ENCODE measurements at regions not wholly inside any gene's neighbourhood (a gene's known extent, or its start where the extent isn't known, plus 50 kb on each side); places are given as distances from the start of the nearest gene placed in this dataset.

DNA sequence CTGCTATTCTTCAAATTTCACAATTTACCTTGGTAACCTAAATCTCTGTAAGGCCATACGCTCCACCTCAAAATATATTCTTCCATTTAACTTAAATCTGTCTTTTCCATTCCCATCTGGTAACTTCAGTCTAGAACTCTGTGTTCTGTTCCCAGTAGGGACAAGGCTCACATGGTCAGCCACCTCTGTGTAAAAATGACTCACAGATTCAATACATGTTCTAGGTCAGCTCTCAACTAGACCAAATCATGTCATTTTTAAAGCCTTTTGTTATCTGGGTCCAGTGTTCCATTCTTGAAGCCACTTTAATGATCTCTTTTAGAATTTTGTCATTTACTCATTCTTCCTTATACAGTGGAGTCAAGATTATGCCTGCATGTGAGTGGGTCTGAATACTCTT, 315.6 kb upstream of the CITED2 start:
- TF ChIP-seq, protein P1, sequence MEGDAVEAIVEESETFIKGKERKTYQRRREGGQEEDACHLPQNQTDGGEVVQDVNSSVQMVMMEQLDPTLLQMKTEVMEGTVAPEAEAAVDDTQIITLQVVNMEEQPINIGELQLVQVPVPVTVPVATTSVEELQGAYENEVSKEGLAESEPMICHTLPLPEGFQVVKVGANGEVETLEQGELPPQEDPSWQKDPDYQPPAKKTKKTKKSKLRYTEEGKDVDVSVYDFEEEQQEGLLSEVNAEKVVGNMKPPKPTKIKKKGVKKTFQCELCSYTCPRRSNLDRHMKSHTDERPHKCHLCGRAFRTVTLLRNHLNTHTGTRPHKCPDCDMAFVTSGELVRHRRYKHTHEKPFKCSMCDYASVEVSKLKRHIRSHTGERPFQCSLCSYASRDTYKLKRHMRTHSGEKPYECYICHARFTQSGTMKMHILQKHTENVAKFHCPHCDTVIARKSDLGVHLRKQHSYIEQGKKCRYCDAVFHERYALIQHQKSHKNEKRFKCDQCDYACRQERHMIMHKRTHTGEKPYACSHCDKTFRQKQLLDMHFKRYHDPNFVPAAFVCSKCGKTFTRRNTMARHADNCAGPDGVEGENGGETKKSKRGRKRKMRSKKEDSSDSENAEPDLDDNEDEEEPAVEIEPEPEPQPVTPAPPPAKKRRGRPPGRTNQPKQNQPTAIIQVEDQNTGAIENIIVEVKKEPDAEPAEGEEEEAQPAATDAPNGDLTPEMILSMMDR (IDR thresholded peaks at IDR 0.05), result no peak
- no peak for TF ChIP-seq POLR2AphosphoS5 (IDR thresholded peaks at IDR 0.05)
- TF ChIP-seq EP300 (IDR thresholded peaks at IDR 0.05), result no peak
- no peak for TF ChIP-seq POLR2A (IDR thresholded peaks at IDR 0.05)
